ENCODE measurements at regions not wholly inside any gene's neighbourhood (a gene's known extent, or its start where the extent isn't known, plus 50 kb on each side); places are given as distances from the start of the nearest gene placed in this dataset.

- Histone ChIP-seq H3K9ac (ENCODE audit: low read length) (no peak overlapping the region), H3K4me1 (ENCODE audit: low read length) (no peaks in the 10 kb centered on the region), H3K79me2 (ENCODE audit: low read length) (no peaks in the 10 kb centered on the region), H4K20me1 (ENCODE audit: insufficient read depth, low read length) (no peaks in the 10 kb centered on the region), H3K4me3 (ENCODE audit: low read length) (no peak overlapping the region), H2AFZ (ENCODE audit: low read depth, low read length) (no peak overlapping the region), H3K4me2 (ENCODE audit: low read length) (no peak overlapping the region), H3K9me3 (ENCODE audit: insufficient read depth, low read length) (no peaks in the 10 kb centered on the region), H3K36me3 (replicated peaks; ENCODE audit: low read depth, low read length) (no peaks in the 10 kb centered on the region), H3K27me3 (ENCODE audit: low read depth, low read length) (no peaks in the 10 kb centered on the region), H3K27ac (ENCODE audit: low read length) (no peak overlapping the region)
- TF ChIP-seq CTCF (IDR thresholded peaks at IDR 0.05; ENCODE audit: low read depth, low read length) (no peak), EZH2phosphoT487 (IDR thresholded peaks at IDR 0.05; ENCODE audit: low read depth) (no peak)
Measured at GRCh38 chr3:69553888-69554287, 168.0 kb upstream of the FRMD4B start.

- Histone ChIP-seq H3K27ac (ENCODE audit: low read length) (no peak overlapping the region), H3K36me3 (replicated peaks; ENCODE audit: low read depth, low read length) (no peaks in the 10 kb centered on the region), H3K9ac (ENCODE audit: low read length) (no peak overlapping the region), H3K4me1 (ENCODE audit: low read length) (no peaks in the 10 kb centered on the region), H3K79me2 (ENCODE audit: low read length) (no peaks in the 10 kb centered on the region), H2AFZ (ENCODE audit: low read depth, low read length) (no peak overlapping the region), H3K4me3 (ENCODE audit: low read length) (no peak overlapping the region), H3K27me3 (ENCODE audit: low read depth, low read length) (no peaks in the 10 kb centered on the region), H3K4me2 (ENCODE audit: low read length) (no peak overlapping the region), H3K9me3 (ENCODE audit: insufficient read depth, low read length) (no peaks in the 10 kb centered on the region), H4K20me1 (ENCODE audit: insufficient read depth, low read length) (no peaks in the 10 kb centered on the region)
- TF ChIP-seq EZH2phosphoT487 (IDR thresholded peaks at IDR 0.05; ENCODE audit: low read depth) (no peak), CTCF (IDR thresholded peaks at IDR 0.05; ENCODE audit: low read depth, low read length) (no peak)
Measured at GRCh38 chr3:69547461-69547880, 161.6 kb upstream of the FRMD4B start.

GRCh38 chr3:69542805-69543429, 157.0 kb upstream of the FRMD4B start:
- Histone ChIP-seq H3K4me1 (ENCODE audit: low read length) (no peaks in the 10 kb centered on the region), H2AFZ (ENCODE audit: low read depth, low read length) (no peak overlapping the region), H3K4me3 (ENCODE audit: low read length) (no peak overlapping the region), H4K20me1 (ENCODE audit: insufficient read depth, low read length) (no peaks in the 10 kb centered on the region), H3K9ac (ENCODE audit: low read length) (no peak overlapping the region), H3K4me2 (ENCODE audit: low read length) (no peak overlapping the region), H3K27me3 (ENCODE audit: low read depth, low read length) (no peaks in the 10 kb centered on the region), H3K27ac (ENCODE audit: low read length) (no peak overlapping the region), H3K36me3 (replicated peaks; ENCODE audit: low read depth, low read length) (no peaks in the 10 kb centered on the region), H3K79me2 (ENCODE audit: low read length) (no peaks in the 10 kb centered on the region), H3K9me3 (ENCODE audit: insufficient read depth, low read length) (no peaks in the 10 kb centered on the region)
- TF ChIP-seq CTCF (IDR thresholded peaks at IDR 0.05; ENCODE audit: low read depth, low read length) (no peak), EZH2phosphoT487 (IDR thresholded peaks at IDR 0.05; ENCODE audit: low read depth) (no peak)

GRCh38 chr3:69542089-69542804, 156.4 kb upstream of the FRMD4B start:
- H3K4me3 ChIP-seq (ENCODE audit: low read length), result no peak overlapping the region
- TF ChIP-seq CTCF (IDR thresholded peaks at IDR 0.05; ENCODE audit: low read depth, low read length), result no peak
- TF ChIP-seq EZH2phosphoT487 (IDR thresholded peaks at IDR 0.05; ENCODE audit: low read depth), result no peak
- no peaks in the 10 kb centered on the region for H3K4me1 ChIP-seq (ENCODE audit: low read length)
- no peak overlapping the region for H3K27ac ChIP-seq (ENCODE audit: low read length)
- H3K9me3 ChIP-seq (ENCODE audit: insufficient read depth, low read length), result no peaks in the 10 kb centered on the region
- H4K20me1 ChIP-seq (ENCODE audit: insufficient read depth, low read length), result no peaks in the 10 kb centered on the region
- H3K79me2 ChIP-seq (ENCODE audit: low read length), result no peaks in the 10 kb centered on the region
- H2AFZ ChIP-seq (ENCODE audit: low read depth, low read length), result no peak overlapping the region
- H3K27me3 ChIP-seq (ENCODE audit: low read depth, low read length), result no peaks in the 10 kb centered on the region
- no peak overlapping the region for H3K4me2 ChIP-seq (ENCODE audit: low read length)
- H3K9ac ChIP-seq (ENCODE audit: low read length), result no peak overlapping the region
- H3K36me3 ChIP-seq (replicated peaks; ENCODE audit: low read depth, low read length), result no peaks in the 10 kb centered on the region

Data from OCI-LY3 (cell line).